Chondrocyte (in vitro differentiated cells): ENCODE measurements at regions not wholly inside any gene's neighbourhood (a gene's known extent, or its start where the extent isn't known, plus 50 kb on each side); places are given as distances from the start of the nearest gene placed in this dataset.

Experiments
- DNase-seq: peaks from one replicate; pipeline ENCODE4 v3.0.0; 2021; ENCODE audit warnings: mixed read lengths, low spot score
- H3K27ac Mint-ChIP-seq: one replicate; pipeline ENCODE4 v1.8.0; 2021; ENCODE audit warnings: mild to moderate bottlenecking, moderate library complexity, mixed read lengths; ENCODE audit not compliant: unreplicated experiment
- H3K27me3 Mint-ChIP-seq: 2 replicates; pipeline ENCODE4 v1.8.0; 2021; ENCODE audit warnings: low read depth, mixed read lengths
- H3K36me3 Mint-ChIP-seq: 2 replicates; pipeline ENCODE4 v1.8.0; 2021; ENCODE audit warnings: low read depth, mixed read lengths
- H3K4me1 Mint-ChIP-seq: 2 replicates; pipeline ENCODE4 v1.8.0; 2021; ENCODE audit warnings: low read depth, mild to moderate bottlenecking, mixed read lengths
- H3K4me3 Mint-ChIP-seq: one replicate; pipeline ENCODE4 v1.8.0; 2021; ENCODE audit warnings: mild to moderate bottlenecking, moderate library complexity, mixed read lengths; ENCODE audit not compliant: unreplicated experiment
- H3K9me3 Mint-ChIP-seq: 2 replicates; pipeline ENCODE4 v1.8.0; 2021; ENCODE audit warnings: low read depth, mixed read lengths
- TF ChIP-seq, protein P1 (sequence below): fragments of 200-600 bp; sonication (generic); IDR thresholded peaks from 2 replicates; pipeline ENCODE4 v1.5.0; 2021; ENCODE audit warnings: antibody characterized with exemption, mild to moderate bottlenecking, moderate library complexity

DNA sequence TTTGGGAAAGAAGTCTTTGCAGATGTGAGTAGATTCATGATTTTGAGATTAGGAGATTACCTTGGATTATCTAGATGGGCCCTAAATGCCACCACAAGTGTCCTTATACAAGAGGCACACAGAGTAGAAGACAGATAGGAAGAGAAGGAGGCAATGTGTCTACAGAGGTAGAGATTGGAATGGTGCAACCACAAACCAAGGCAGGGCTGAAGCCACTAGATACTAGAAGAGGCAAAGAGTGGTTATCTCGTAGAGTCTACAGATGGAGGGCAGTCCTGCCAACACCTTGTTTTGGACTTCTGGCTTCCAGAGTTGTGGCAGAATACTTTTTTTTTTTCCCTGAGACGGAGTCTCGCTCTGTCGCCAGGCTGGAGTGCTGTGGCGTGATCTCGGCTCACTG lies 138.3 kb upstream of the AKIRIN2 start:
- Mint-ChIP-seq H3K36me3 (no peaks in the 10 kb centered on the region), H3K4me3 (no peak overlapping the region), H3K4me1 (no peaks in the 10 kb centered on the region), H3K9me3 (no peaks in the 10 kb centered on the region), H3K27ac (no peak overlapping the region), H3K27me3 (peaks cover 26% of the 10 kb centered on the region)
- TF ChIP-seq, protein P1, sequence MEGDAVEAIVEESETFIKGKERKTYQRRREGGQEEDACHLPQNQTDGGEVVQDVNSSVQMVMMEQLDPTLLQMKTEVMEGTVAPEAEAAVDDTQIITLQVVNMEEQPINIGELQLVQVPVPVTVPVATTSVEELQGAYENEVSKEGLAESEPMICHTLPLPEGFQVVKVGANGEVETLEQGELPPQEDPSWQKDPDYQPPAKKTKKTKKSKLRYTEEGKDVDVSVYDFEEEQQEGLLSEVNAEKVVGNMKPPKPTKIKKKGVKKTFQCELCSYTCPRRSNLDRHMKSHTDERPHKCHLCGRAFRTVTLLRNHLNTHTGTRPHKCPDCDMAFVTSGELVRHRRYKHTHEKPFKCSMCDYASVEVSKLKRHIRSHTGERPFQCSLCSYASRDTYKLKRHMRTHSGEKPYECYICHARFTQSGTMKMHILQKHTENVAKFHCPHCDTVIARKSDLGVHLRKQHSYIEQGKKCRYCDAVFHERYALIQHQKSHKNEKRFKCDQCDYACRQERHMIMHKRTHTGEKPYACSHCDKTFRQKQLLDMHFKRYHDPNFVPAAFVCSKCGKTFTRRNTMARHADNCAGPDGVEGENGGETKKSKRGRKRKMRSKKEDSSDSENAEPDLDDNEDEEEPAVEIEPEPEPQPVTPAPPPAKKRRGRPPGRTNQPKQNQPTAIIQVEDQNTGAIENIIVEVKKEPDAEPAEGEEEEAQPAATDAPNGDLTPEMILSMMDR, result no peak
- DNase-seq, result no peak

DNA sequence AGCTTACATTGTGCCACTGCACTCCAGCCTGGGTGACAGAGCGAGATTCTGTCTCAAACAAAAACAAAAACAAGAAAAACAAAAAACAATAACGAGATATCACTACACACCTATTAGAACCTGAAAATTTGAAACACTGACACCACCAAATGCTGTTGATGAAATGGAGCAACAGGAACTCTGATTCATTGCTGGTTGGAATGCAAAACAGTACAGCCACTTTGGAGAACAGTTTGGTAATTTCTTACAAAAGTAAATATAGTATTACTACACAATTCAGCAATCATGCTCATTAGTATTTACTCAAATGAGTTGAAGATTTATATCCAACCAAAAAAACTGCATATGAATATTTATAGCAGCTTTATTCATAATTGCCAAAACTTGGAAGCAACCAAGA lies 135.8 kb upstream of the AKIRIN2 start:
- Mint-ChIP-seq H3K36me3 (no peaks in the 10 kb centered on the region), H3K4me3 (no peak overlapping the region), H3K9me3 (no peaks in the 10 kb centered on the region), H3K27me3 (peaks cover 20% of the 10 kb centered on the region), H3K4me1 (no peaks in the 10 kb centered on the region), H3K27ac (no peak overlapping the region)
- no peak for DNase-seq
- TF ChIP-seq, protein P1, result no peak

DNA sequence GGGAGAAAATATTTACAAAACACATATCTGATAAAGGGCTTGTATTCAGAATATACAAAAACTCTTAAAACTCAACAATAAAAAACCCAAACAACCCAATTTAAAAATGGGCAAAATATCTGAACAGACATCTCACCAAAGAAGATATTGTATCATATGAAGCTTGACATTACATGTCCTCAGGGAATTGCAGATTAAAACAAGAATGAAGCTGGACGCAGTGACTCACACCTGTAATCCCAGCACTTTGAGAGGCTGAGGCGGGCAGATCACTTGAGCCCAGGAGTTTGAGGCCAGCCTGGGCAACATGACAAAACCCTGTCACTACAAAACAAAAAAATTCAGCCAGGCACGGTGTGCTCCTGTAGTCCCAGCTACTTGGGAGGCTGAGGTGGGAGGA lies 135.4 kb upstream of the AKIRIN2 start:
- Mint-ChIP-seq H3K9me3 (no peaks in the 10 kb centered on the region), H3K4me3 (no peak overlapping the region), H3K27me3 (peaks cover 20% of the 10 kb centered on the region), H3K27ac (no peak overlapping the region), H3K36me3 (no peaks in the 10 kb centered on the region), H3K4me1 (no peaks in the 10 kb centered on the region)
- TF ChIP-seq, protein P1, result no peak
- DNase-seq, result no peak

DNA sequence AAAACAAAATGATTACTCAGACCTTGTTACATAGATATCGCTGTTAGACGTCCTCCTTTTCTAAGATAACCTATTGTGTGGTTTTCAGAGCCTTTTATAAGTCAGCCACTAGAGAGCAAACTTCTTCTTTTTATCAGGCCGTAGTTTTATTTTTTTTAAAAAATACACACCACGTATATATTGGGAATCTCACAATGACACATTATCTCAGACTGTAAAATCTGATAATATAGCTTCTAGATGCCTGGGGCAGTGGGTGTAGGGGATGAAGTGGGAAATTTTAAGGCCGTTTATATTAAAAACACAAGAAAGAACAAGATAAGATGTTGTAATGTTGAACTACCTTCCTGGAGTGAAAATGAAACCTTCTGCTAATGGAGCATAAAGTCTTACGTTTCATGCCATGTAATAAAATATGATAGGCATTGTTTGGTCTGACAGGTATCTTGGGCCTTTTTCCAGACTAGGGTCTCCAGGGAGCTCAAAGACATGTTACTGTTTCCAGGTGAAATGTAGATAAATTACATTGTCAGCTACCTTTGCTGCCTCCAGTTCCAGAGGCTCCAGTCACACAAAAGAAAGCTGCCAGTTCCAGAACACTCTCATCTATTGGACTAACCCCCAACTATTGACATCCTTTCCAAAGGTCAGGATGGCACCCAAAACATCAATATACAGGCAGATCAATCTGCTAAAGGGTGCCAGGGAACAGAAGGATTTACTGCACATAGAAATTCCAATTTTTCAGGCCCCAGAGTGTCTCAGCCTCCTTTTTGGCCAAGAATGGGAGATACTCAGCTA lies 130.2 kb upstream of the AKIRIN2 start:
- no peak overlapping the region for H3K27ac Mint-ChIP-seq
- DNase-seq, result no peak
- peaks cover 5% of the 10 kb centered on the region for H3K4me1 Mint-ChIP-seq
- TF ChIP-seq, protein P1, result peak; percentile 79
- peaks cover 17% of the 10 kb centered on the region for H3K27me3 Mint-ChIP-seq
- no peaks in the 10 kb centered on the region for H3K36me3 Mint-ChIP-seq
- no peaks in the 10 kb centered on the region for H3K9me3 Mint-ChIP-seq
- peak overlapping the region; percentile 64 for H3K4me3 Mint-ChIP-seq

DNA sequence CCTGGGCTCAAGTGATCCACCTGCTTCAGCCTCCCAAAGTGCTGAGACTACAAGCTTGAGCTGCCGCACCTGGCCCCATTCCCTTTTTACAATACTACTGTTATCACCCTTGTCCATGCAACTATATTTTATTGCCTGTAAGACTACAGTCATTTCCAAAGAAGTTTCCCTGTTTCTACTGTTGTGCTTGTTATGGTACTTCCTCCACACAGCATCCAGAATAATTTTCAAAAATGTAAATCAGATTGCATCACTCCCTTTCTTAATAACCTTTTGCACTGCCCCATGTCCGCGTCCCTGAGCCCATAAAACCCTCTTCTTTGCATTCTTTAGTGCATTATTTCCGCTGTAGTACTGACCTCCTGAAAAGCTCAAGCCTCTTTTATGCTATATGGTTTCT lies 128.9 kb upstream of the AKIRIN2 start:
- no peak overlapping the region for H3K4me3 Mint-ChIP-seq
- H3K4me1 Mint-ChIP-seq, result peaks cover 5% of the 10 kb centered on the region
- H3K9me3 Mint-ChIP-seq, result no peaks in the 10 kb centered on the region
- H3K27ac Mint-ChIP-seq, result no peak overlapping the region
- H3K27me3 Mint-ChIP-seq, result peaks cover 17% of the 10 kb centered on the region
- no peak for DNase-seq
- no peaks in the 10 kb centered on the region for H3K36me3 Mint-ChIP-seq
- TF ChIP-seq, protein P1, result no peak
